ENCODE measurements at regions not wholly inside any gene's neighbourhood (a gene's known extent, or its start where the extent isn't known, plus 50 kb on each side); places are given as distances from the start of the nearest gene placed in this dataset.

- H3K27me3 ChIP-seq (ENCODE audit: insufficient read depth, low read length) = no peaks in the 10 kb centered on the region
- no peak overlapping the region for H3K4me3 ChIP-seq (ENCODE audit: low read length)
- H3K9me3 ChIP-seq (ENCODE audit: low read depth, low read length) = no peaks in the 10 kb centered on the region
- peaks cover 24% of the 10 kb centered on the region for H3K4me1 ChIP-seq (ENCODE audit: insufficient read depth, low read length)
Measured at GRCh38 chr2:161077367-161078210, 82.6 kb upstream of the TANK start.

DNA sequence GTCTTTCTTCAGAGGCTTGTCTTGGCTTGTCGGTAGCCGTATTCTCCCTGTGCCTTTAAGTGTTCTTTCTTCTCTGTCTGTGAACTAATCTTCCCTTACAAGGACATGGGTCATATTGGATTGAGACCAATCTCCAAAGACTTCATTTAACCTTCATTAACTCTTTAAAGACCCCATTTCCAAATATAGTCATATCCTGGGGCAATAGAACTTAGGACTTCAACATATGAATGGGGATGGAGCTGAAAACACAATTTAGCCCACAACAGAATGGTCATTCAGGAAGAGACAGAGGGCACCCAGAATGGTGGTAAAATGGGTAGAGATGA, 82.1 kb upstream of the TANK start:
- no peak overlapping the region for H3K4me3 ChIP-seq (ENCODE audit: low read length)
- peaks cover 24% of the 10 kb centered on the region for H3K4me1 ChIP-seq (ENCODE audit: insufficient read depth, low read length)
- H3K27me3 ChIP-seq (ENCODE audit: insufficient read depth, low read length) = no peaks in the 10 kb centered on the region
- no peaks in the 10 kb centered on the region for H3K9me3 ChIP-seq (ENCODE audit: low read depth, low read length)

DNA sequence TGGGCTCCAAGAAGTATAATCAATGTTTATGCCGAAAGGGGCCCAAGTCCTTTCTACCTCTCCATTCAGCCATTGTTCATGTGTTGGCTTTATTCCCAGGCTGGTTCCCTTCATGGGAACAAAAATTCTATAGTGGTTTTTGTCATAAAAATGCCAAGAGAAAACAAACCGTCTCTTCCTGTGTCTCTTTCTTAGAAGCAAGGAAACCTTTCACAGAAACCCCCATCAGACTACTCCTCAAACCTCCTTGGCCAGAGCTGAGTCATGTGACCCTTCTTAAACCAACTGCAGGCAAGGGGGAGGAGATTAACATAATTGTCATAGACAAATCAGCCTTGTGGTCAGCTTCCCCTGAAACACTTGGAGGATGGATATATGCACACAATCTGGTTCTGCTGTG, 75.1 kb upstream of the TANK start:
- peaks cover 12% of the 10 kb centered on the region for H3K4me1 ChIP-seq (ENCODE audit: insufficient read depth, low read length)
- H3K27me3 ChIP-seq (ENCODE audit: insufficient read depth, low read length) = no peaks in the 10 kb centered on the region
- H3K9me3 ChIP-seq (ENCODE audit: low read depth, low read length) = no peaks in the 10 kb centered on the region
- no peak overlapping the region for H3K4me3 ChIP-seq (ENCODE audit: low read length)

DNA sequence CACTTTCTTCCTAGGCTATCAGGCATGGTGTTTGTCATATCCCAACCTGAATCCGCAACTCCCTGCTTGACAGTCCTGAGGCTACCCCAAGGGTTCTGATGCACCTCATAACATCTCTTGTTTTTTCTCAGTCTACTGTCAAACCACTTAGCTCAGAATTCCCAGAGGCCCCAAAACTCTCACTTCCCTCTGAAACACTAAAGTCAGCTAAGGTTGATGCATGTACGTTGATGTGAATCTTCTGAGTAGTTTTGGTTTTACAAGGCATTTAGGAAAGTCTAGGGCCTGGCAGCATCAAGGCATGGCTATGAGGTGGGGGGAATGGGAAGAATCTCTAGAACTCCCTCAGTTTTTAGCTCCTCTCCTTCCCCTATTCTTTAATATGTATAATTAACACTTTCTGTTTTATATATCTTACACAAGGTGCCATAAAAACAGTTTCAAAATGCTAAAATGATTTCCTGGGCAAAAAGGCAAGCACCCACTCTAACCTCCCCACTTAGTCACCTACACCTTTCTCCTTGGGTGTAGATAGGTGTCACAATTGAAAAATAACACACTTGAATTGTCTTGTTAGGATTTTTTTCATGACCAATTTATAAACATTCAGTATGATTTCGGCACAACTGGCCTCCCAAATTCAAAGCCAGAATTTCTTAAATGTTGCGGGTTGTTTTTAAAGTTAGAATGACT, 71.4 kb upstream of the TANK start:
- Histone ChIP-seq H3K4me3 (ENCODE audit: low read length) (no peak overlapping the region), H3K4me1 (ENCODE audit: insufficient read depth, low read length) (peaks cover 19% of the 10 kb centered on the region), H3K27me3 (ENCODE audit: insufficient read depth, low read length) (no peaks in the 10 kb centered on the region), H3K9me3 (ENCODE audit: low read depth, low read length) (no peaks in the 10 kb centered on the region)

DNA sequence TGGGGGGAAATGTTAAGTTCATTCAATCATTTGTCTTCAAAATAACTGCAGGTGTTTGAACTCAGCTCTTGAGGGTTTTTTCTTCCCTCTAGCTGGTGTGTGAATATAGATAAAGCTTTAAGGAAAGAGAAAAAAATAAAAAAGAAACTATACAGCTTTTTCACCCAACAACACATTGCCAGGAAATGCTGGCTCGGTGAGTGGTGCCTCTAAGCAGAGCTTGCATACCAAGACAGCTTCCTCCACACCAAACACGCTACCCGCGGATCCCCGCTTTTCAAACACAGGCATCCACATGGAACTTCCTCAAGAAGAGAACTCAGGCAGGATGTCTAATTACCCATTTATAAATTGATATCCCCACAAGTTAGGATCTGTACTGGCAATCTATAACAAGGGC, 69.8 kb upstream of the TANK start:
- H3K4me1 ChIP-seq (ENCODE audit: insufficient read depth, low read length) = peaks cover 15% of the 10 kb centered on the region

GRCh38 chr2:161095314-161095713, 64.9 kb upstream of the TANK start:
- no peaks in the 10 kb centered on the region for H3K27me3 ChIP-seq (ENCODE audit: insufficient read depth, low read length)
- no peaks in the 10 kb centered on the region for H3K9me3 ChIP-seq (ENCODE audit: low read depth, low read length)
- no peak overlapping the region for H3K4me3 ChIP-seq (ENCODE audit: low read length)
- H3K4me1 ChIP-seq (ENCODE audit: insufficient read depth, low read length) = peaks cover 5% of the 10 kb centered on the region

More for the DNA sequence above, 69.8 kb upstream of the TANK start:
- Histone ChIP-seq H3K27me3 (ENCODE audit: insufficient read depth, low read length) (no peaks in the 10 kb centered on the region), H3K9me3 (ENCODE audit: low read depth, low read length) (no peaks in the 10 kb centered on the region), H3K4me3 (ENCODE audit: low read length) (no peak overlapping the region)

DNA sequence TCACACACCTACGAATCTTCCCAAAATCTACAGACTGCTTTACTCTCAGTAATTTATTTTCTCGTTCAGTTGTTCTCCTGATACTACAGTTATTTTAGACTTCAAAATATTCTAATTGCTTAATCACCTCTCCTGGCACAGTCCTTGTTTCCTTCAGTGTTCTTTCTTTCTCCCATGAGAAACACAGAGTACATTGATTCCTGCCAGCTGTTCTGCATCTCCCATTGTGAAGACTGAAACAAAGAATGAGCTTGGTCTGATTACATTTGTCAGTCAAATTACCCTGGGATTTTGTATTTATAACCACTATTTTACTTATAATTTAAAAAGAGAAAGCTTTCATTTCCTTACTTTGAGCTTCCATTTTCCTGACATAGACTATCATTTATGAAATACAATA, 63.9 kb upstream of the TANK start:
- H3K9me3 ChIP-seq (ENCODE audit: low read depth, low read length) = no peaks in the 10 kb centered on the region
- H3K4me3 ChIP-seq (ENCODE audit: low read length) = no peak overlapping the region
- no peaks in the 10 kb centered on the region for H3K4me1 ChIP-seq (ENCODE audit: insufficient read depth, low read length)
- H3K27me3 ChIP-seq (ENCODE audit: insufficient read depth, low read length) = no peaks in the 10 kb centered on the region

- H3K4me1 ChIP-seq (ENCODE audit: insufficient read depth, low read length) = no peaks in the 10 kb centered on the region
- H3K4me3 ChIP-seq (ENCODE audit: low read length) = no peak overlapping the region
- no peaks in the 10 kb centered on the region for H3K27me3 ChIP-seq (ENCODE audit: insufficient read depth, low read length)
- no peaks in the 10 kb centered on the region for H3K9me3 ChIP-seq (ENCODE audit: low read depth, low read length)
Measured at GRCh38 chr2:161097157-161097556, 63.1 kb upstream of the TANK start.

DNA sequence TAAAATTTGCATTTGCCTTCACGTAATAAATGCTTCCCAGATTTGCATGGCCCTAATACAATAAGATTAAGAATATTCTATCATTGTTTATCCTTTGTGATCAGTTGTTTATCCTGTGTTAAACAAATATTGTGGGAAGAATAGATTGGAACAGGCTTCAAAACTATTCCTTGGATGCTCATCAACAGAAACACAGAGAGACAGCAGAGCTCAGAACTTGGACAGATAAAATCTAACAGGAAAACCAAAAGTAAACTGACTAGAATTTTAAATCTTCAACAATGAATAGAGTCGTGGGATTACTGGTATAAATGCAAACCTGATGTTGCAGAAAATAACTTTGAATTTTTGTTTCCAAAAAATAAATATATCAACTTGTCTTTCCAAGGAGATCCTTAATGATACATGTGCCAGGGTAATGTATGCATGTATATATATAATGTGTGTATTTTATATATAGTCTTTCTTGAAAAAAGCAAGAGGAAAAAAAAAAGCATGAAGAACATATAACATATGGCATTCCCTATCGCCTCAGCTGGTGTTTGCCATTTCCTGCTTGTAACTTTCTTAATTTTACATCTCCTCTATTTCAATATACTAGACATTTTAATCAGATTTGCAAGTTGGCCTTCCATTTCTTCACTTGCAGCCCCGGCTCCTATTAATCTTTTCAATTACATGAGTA, 59.9 kb upstream of the TANK start:
- Histone ChIP-seq H3K4me3 (ENCODE audit: low read length) (no peak overlapping the region), H3K4me1 (ENCODE audit: insufficient read depth, low read length) (peaks cover 3% of the 10 kb centered on the region), H3K9me3 (ENCODE audit: low read depth, low read length) (no peaks in the 10 kb centered on the region), H3K27me3 (ENCODE audit: insufficient read depth, low read length) (no peaks in the 10 kb centered on the region)

GRCh38 chr2:161101406-161101805, 58.8 kb upstream of the TANK start:
- H3K4me1 ChIP-seq (ENCODE audit: insufficient read depth, low read length) = peaks cover 3% of the 10 kb centered on the region

GRCh38 chr2:161102770-161103450, 57.3 kb upstream of the TANK start:
- peaks cover 3% of the 10 kb centered on the region for H3K4me1 ChIP-seq (ENCODE audit: insufficient read depth, low read length)
- no peaks in the 10 kb centered on the region for H3K27me3 ChIP-seq (ENCODE audit: insufficient read depth, low read length)
- H3K9me3 ChIP-seq (ENCODE audit: low read depth, low read length) = no peaks in the 10 kb centered on the region
- no peak overlapping the region for H3K4me3 ChIP-seq (ENCODE audit: low read length)

More at GRCh38 chr2:161101406-161101805, 58.8 kb upstream of the TANK start:
- Histone ChIP-seq H3K9me3 (ENCODE audit: low read depth, low read length) (no peaks in the 10 kb centered on the region), H3K27me3 (ENCODE audit: insufficient read depth, low read length) (no peaks in the 10 kb centered on the region), H3K4me3 (ENCODE audit: low read length) (no peak overlapping the region)

DNA sequence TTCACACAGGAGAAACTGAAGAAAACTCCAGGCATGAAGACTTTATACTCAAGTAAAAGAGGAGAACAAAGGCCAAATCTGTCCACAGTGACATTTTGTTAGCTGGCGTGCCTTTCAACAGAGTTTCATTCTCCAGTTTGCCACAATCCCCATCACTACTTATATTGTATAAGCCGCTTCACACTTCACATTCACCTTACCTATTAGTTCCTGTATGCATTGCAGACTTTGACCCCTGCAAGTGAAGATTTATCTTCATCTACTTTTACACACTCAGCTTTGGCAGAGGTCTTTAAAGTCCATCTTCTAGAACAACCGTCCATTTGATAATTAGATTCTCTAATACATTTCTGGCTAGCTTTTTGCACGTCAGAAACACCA, 56.8 kb upstream of the TANK start:
- Histone ChIP-seq H3K4me3 (ENCODE audit: low read length) (no peak overlapping the region), H3K27me3 (ENCODE audit: insufficient read depth, low read length) (no peaks in the 10 kb centered on the region), H3K9me3 (ENCODE audit: low read depth, low read length) (no peaks in the 10 kb centered on the region), H3K4me1 (ENCODE audit: insufficient read depth, low read length) (peaks cover 3% of the 10 kb centered on the region)

GRCh38 chr2:161104054-161104553, 56.1 kb upstream of the TANK start:
- no peak overlapping the region for H3K4me3 ChIP-seq (ENCODE audit: low read length)
- H3K9me3 ChIP-seq (ENCODE audit: low read depth, low read length) = no peaks in the 10 kb centered on the region
- no peaks in the 10 kb centered on the region for H3K27me3 ChIP-seq (ENCODE audit: insufficient read depth, low read length)
- H3K4me1 ChIP-seq (ENCODE audit: insufficient read depth, low read length) = peaks cover 3% of the 10 kb centered on the region

- Histone ChIP-seq H3K4me3 (ENCODE audit: low read length) (no peak overlapping the region), H3K9me3 (ENCODE audit: low read depth, low read length) (no peaks in the 10 kb centered on the region), H3K4me1 (ENCODE audit: insufficient read depth, low read length) (peaks cover 14% of the 10 kb centered on the region), H3K27me3 (ENCODE audit: insufficient read depth, low read length) (no peaks in the 10 kb centered on the region)
Measured at GRCh38 chr2:161107265-161107664, 53.0 kb upstream of the TANK start.

Data from mononuclear cell (primary cell).